Neural progenitor cell (in vitro differentiated cells): ENCODE measurements at regions not wholly inside any gene's neighbourhood (a gene's known extent, or its start where the extent isn't known, plus 50 kb on each side); places are given as distances from the start of the nearest gene placed in this dataset.

Experiments used
- DNase-seq: peaks from one replicate; pipeline ENCODE4 v3.0.0-alpha.2; 2016; ENCODE audit warnings: low spot score
- H2AFZ ChIP-seq: fragments of 200-600 bp; sonication (generic); replicated peaks from 2 replicates; pipeline ENCODE4 v1.6.1; 2016; ENCODE audit warnings: antibody characterized with exemption
- H3F3A ChIP-seq: fragments of 200-600 bp; sonication (generic); 2 replicates; pipeline ENCODE4 v1.6.1; 2016; ENCODE audit warnings: antibody characterized with exemption, low read depth
- H3K27ac ChIP-seq: fragments of 200-600 bp; sonication (generic); 2 replicates; pipeline ENCODE4 v1.5.1; 2016; ENCODE audit warnings: mild to moderate bottlenecking
- H3K27me3 ChIP-seq: fragments of 200-600 bp; sonication (generic); 2 replicates; pipeline ENCODE4 v1.6.1; 2016; ENCODE audit warnings: mild to moderate bottlenecking, moderate library complexity
- H3K36me3 ChIP-seq: fragments of 200-600 bp; sonication (generic); 2 replicates; pipeline ENCODE4 v1.5.1; 2016
- H3K4me1 ChIP-seq: fragments of 200-600 bp; sonication (generic); 2 replicates; pipeline ENCODE4 v1.6.1; 2016; ENCODE audit warnings: mixed run types
- H3K4me2 ChIP-seq: fragments of 200-600 bp; sonication (generic); 2 replicates; pipeline ENCODE4 v1.6.1; 2016
- H3K4me3 ChIP-seq: fragments of 200-600 bp; sonication (generic); 2 replicates; pipeline ENCODE4 v1.5.1; 2016
- H3K79me2 ChIP-seq: fragments of 200-600 bp; sonication (generic); 2 replicates; pipeline ENCODE4 v1.6.1; 2016; ENCODE audit warnings: low read depth
- H3K9ac ChIP-seq: fragments of 200-600 bp; sonication (generic); 2 replicates; pipeline ENCODE4 v1.6.1; 2016
- H3K9me3 ChIP-seq: fragments of 200-600 bp; sonication (generic); 2 replicates; pipeline ENCODE4 v1.5.1; 2016; ENCODE audit warnings: low read depth
- H4K20me1 ChIP-seq: fragments of 200-600 bp; sonication (generic); 2 replicates; pipeline ENCODE4 v1.6.1; 2016; ENCODE audit warnings: low read depth
- H3K27ac Mint-ChIP-seq: 3 replicates; pipeline ENCODE4 v1.8.0; 2021; ENCODE audit warnings: mixed read lengths
- H3K27me3 Mint-ChIP-seq: 2 replicates; pipeline ENCODE4 v1.8.0; 2022; ENCODE audit warnings: low read depth, mild to moderate bottlenecking, inconsistent platforms, moderate library complexity, mixed read lengths; ENCODE audit not compliant: insufficient read depth
- H3K36me3 Mint-ChIP-seq: 3 replicates; pipeline ENCODE4 v1.8.0; 2021; ENCODE audit warnings: mixed read lengths
- H3K4me1 Mint-ChIP-seq: 3 replicates; pipeline ENCODE4 v1.8.0; 2021; ENCODE audit warnings: mixed read lengths
- H3K4me3 Mint-ChIP-seq: 3 replicates; pipeline ENCODE4 v1.8.0; 2021; ENCODE audit warnings: mild to moderate bottlenecking, moderate library complexity, mixed read lengths
- H3K9me3 Mint-ChIP-seq: 3 replicates; pipeline ENCODE4 v1.8.0; 2020; ENCODE audit warnings: mixed read lengths
- CTCF ChIP-seq: fragments of 200-600 bp; sonication (generic); IDR thresholded peaks from 2 replicates; pipeline ENCODE4 v1.5.1; 2017; ENCODE audit warnings: antibody characterized with exemption, mild to moderate bottlenecking
- EZH2 ChIP-seq: fragments of 200-600 bp; sonication (generic); IDR thresholded peaks from 2 replicates; pipeline ENCODE4 v1.6.1; 2017; ENCODE audit warnings: antibody characterized with exemption, mild to moderate bottlenecking, moderate library complexity
- EZH2phosphoT487 ChIP-seq: fragments of 200-600 bp; sonication (generic); IDR thresholded peaks from 2 replicates; pipeline ENCODE4 v1.6.1; 2017; ENCODE audit warnings: antibody characterized with exemption

GRCh38 chr6:81215092-81215432, 537.4 kb downstream of the TENT5A start:
- no peak overlapping the region for H2AFZ ChIP-seq
- peaks cover 2% of the 10 kb centered on the region for H3K27me3 Mint-ChIP-seq
- H3K27ac ChIP-seq = no peak overlapping the region
- H3K4me1 Mint-ChIP-seq = no peaks in the 10 kb centered on the region
- no peaks in the 10 kb centered on the region for H4K20me1 ChIP-seq
- H3K36me3 Mint-ChIP-seq = no peaks in the 10 kb centered on the region
- DNase-seq = no peak
- no peak overlapping the region for H3K4me3 Mint-ChIP-seq
- H3K4me2 ChIP-seq = no peak overlapping the region
- no peaks in the 10 kb centered on the region for H3K27me3 ChIP-seq
- H3K79me2 ChIP-seq = no peaks in the 10 kb centered on the region
- H3K4me1 ChIP-seq = no peaks in the 10 kb centered on the region
- TF ChIP-seq CTCF = no peak
- no peak for TF ChIP-seq EZH2
- TF ChIP-seq EZH2phosphoT487 = no peak
- no peaks in the 10 kb centered on the region for H3F3A ChIP-seq
- no peaks in the 10 kb centered on the region for H3K9me3 Mint-ChIP-seq
- H3K36me3 ChIP-seq = no peaks in the 10 kb centered on the region
- H3K4me3 ChIP-seq = no peak overlapping the region
- H3K9me3 ChIP-seq = no peaks in the 10 kb centered on the region
- H3K27ac Mint-ChIP-seq = no peak overlapping the region
- H3K9ac ChIP-seq = no peak overlapping the region

GRCh38 chr6:81214414-81215091, 537.9 kb downstream of the TENT5A start:
- Histone ChIP-seq H3K4me2 (no peak overlapping the region), H3K79me2 (no peaks in the 10 kb centered on the region), H3K27me3 (no peaks in the 10 kb centered on the region), H2AFZ (no peak overlapping the region), H3K9ac (no peak overlapping the region), H3K36me3 (no peaks in the 10 kb centered on the region), H3K27ac (no peak overlapping the region), H4K20me1 (no peaks in the 10 kb centered on the region), H3K4me1 (no peaks in the 10 kb centered on the region), H3K4me3 (no peak overlapping the region), H3K9me3 (no peaks in the 10 kb centered on the region), H3F3A (no peaks in the 10 kb centered on the region)
- peaks cover 2% of the 10 kb centered on the region for H3K27me3 Mint-ChIP-seq
- no peaks in the 10 kb centered on the region for H3K36me3 Mint-ChIP-seq
- H3K27ac Mint-ChIP-seq = no peak overlapping the region
- no peak for TF ChIP-seq CTCF
- no peak for TF ChIP-seq EZH2phosphoT487
- TF ChIP-seq EZH2 = no peak
- H3K4me1 Mint-ChIP-seq = no peaks in the 10 kb centered on the region
- H3K9me3 Mint-ChIP-seq = no peaks in the 10 kb centered on the region
- DNase-seq = no peak
- H3K4me3 Mint-ChIP-seq = no peak overlapping the region

- no peaks in the 10 kb centered on the region for H3K4me1 ChIP-seq
- no peaks in the 10 kb centered on the region for H3K36me3 ChIP-seq
- Mint-ChIP-seq H3K27ac (no peak overlapping the region), H3K27me3 (no peaks in the 10 kb centered on the region), H3K4me1 (no peaks in the 10 kb centered on the region), H3K36me3 (no peaks in the 10 kb centered on the region), H3K4me3 (no peak overlapping the region), H3K9me3 (no peaks in the 10 kb centered on the region)
- TF ChIP-seq EZH2 = no peak
- TF ChIP-seq CTCF = no peak
- TF ChIP-seq EZH2phosphoT487 = no peak
- no peak overlapping the region for H3K9ac ChIP-seq
- no peaks in the 10 kb centered on the region for H3K27me3 ChIP-seq
- H3F3A ChIP-seq = no peaks in the 10 kb centered on the region
- H4K20me1 ChIP-seq = no peaks in the 10 kb centered on the region
- H3K27ac ChIP-seq = no peak overlapping the region
- H3K4me2 ChIP-seq = peak overlapping the region; percentile 18
- peak; percentile 47 for DNase-seq
- no peaks in the 10 kb centered on the region for H3K79me2 ChIP-seq
- no peaks in the 10 kb centered on the region for H3K9me3 ChIP-seq
- no peak overlapping the region for H2AFZ ChIP-seq
- no peak overlapping the region for H3K4me3 ChIP-seq
Observed at GRCh38 chr6:81204731-81205130, 547.8 kb downstream of the TENT5A start.
